OCI-LY3 (cell line): ENCODE measurements at regions not wholly inside any gene's neighbourhood (a gene's known extent, or its start where the extent isn't known, plus 50 kb on each side); places are given as distances from the start of the nearest gene placed in this dataset.

ENCODE experiments used
- EZH2phosphoT487 ChIP-seq: fragments of 200-600 bp; shearing (Covaris generic); IDR thresholded peaks from 2 replicates; pipeline ENCODE4 v1.6.1; 2018; ENCODE audit warnings: antibody characterized with exemption, mixed run types, low read depth
- TF ChIP-seq, protein P1 (sequence below): fragments of 200-600, 300-600 bp; sonication (generic); IDR thresholded peaks from 2 replicates; pipeline ENCODE4 v1.5.1; 2014; ENCODE audit warnings: antibody characterized with exemption, low read length, low read depth

DNA sequence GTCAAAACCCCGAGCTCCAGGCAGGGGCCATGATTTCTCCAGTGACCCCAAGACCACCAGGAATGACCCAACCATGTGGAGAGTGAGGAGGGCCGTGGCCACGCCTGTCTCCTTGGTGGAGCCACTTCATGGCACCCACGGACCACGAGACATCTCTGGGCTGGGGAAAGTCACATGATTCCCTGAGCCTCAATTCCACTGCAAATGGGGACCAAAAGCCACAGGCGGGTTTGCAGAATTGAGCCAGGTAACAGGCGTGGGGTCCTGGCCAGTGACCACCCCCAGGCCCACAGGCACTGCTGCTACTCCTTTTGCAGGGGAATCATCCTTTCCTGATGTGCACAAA, 178.9 kb downstream of the CTTN start:
- TF ChIP-seq, protein P1, sequence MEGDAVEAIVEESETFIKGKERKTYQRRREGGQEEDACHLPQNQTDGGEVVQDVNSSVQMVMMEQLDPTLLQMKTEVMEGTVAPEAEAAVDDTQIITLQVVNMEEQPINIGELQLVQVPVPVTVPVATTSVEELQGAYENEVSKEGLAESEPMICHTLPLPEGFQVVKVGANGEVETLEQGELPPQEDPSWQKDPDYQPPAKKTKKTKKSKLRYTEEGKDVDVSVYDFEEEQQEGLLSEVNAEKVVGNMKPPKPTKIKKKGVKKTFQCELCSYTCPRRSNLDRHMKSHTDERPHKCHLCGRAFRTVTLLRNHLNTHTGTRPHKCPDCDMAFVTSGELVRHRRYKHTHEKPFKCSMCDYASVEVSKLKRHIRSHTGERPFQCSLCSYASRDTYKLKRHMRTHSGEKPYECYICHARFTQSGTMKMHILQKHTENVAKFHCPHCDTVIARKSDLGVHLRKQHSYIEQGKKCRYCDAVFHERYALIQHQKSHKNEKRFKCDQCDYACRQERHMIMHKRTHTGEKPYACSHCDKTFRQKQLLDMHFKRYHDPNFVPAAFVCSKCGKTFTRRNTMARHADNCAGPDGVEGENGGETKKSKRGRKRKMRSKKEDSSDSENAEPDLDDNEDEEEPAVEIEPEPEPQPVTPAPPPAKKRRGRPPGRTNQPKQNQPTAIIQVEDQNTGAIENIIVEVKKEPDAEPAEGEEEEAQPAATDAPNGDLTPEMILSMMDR, result no peak
- TF ChIP-seq EZH2phosphoT487, result no peak
